ENCODE measurements at regions not wholly inside any gene's neighbourhood (a gene's known extent, or its start where the extent isn't known, plus 50 kb on each side); places are given as distances from the start of the nearest gene placed in this dataset.

DNA sequence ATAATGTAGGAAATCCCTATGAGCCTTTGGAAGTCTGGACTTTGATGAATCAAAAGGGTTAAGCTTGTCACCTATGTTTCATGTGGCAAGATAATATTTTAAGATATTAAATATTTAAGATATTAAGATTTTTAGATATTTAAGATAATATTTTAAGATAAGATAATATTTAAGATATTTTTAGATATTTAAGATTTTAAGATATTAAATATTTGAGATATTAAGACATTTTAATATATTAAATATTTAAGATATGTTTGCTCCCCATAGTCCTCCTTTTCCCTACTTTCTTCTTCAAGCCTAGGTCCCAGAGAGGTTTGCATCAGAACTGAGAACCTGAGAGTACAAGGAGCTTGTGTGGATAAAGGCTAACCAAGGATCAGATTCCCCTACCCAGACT lies 478.4 kb upstream of the IGFBP7 start:
- Histone ChIP-seq H3K9me3 (replicated peaks; ENCODE audit: control insufficient read depth, insufficient read depth, low read length) (no peaks in the 10 kb centered on the region), H3K4me1 (ENCODE audit: control insufficient read depth, insufficient read depth, low read length) (no peaks in the 10 kb centered on the region), H2AFZ (ENCODE audit: control insufficient read depth, low read depth, low read length) (no peak overlapping the region), H3K36me3 (ENCODE audit: control insufficient read depth in 2 of 2, insufficient read depth in 2 of 2, low read length in 1 of 2) (no peaks in the 10 kb centered on the region), H3K27me3 (replicated peaks in 1 of 2; ENCODE audit: control insufficient read depth in 2 of 2, insufficient read depth in 2 of 2, low read length in 1 of 2) (no peaks in the 10 kb centered on the region), H3K9ac (ENCODE audit: control insufficient read depth, insufficient read depth, low read length) (no peak overlapping the region), H3K79me2 (ENCODE audit: control insufficient read depth, insufficient read depth, low read length) (no peaks in the 10 kb centered on the region), H3K4me2 (ENCODE audit: control insufficient read depth, insufficient read depth) (no peak overlapping the region), H3K27ac (ENCODE audit: control insufficient read depth, insufficient read depth) (no peak overlapping the region), H3K4me3 (no peak overlapping the region), H4K20me1 (ENCODE audit: control insufficient read depth, insufficient read depth) (no peaks in the 10 kb centered on the region)
- ChIA-PET SMC1A (ENCODE audit: uncharacterized antibody, unreplicated experiment) (no interaction called here), CTCF (no interaction called here), POLR2A (no interaction called here), RAD21 (ENCODE audit: unreplicated experiment) (no interaction called here)
- FAIRE-seq (no peak), DNase-seq (ENCODE audit: low read depth, low spot score) (no peak), ATAC-seq (no peak)
- in situ Hi-C loops (cut with MboI) (no loop called here), intact Hi-C loops (cut with micrococcal nuclease; ENCODE audit: unreplicated experiment) (no loop called here)
- no TSS peak for BruUV-seq (replicated peaks)
- TF ChIP-seq FOXM1 (IDR thresholded peaks at IDR 0.05; ENCODE audit: low read depth, low read length), result no peak
- TF ChIP-seq, protein P1, sequence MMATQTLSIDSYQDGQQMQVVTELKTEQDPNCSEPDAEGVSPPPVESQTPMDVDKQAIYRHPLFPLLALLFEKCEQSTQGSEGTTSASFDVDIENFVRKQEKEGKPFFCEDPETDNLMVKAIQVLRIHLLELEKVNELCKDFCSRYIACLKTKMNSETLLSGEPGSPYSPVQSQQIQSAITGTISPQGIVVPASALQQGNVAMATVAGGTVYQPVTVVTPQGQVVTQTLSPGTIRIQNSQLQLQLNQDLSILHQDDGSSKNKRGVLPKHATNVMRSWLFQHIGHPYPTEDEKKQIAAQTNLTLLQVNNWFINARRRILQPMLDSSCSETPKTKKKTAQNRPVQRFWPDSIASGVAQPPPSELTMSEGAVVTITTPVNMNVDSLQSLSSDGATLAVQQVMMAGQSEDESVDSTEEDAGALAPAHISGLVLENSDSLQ (IDR thresholded peaks at IDR 0.05), result no peak
- TF ChIP-seq NRF1 (conservative IDR thresholded peaks at IDR 0.05; ENCODE audit: low read depth, low read length), result no peak
- TF ChIP-seq MYC (IDR thresholded peaks at IDR 0.05; ENCODE audit: insufficient read depth, insufficient read length, insufficient replicate concordance, low read length, severe bottlenecking), result no peak
- TF ChIP-seq KLF5 (IDR thresholded peaks at IDR 0.05; ENCODE audit: partially characterized antibody), result no peak
- TF ChIP-seq TCF3 (IDR thresholded peaks at IDR 0.05; ENCODE audit: borderline replicate concordance, insufficient read depth, low read depth, low read length), result no peak
- TF ChIP-seq RB1 (IDR thresholded peaks at IDR 0.05; ENCODE audit: borderline replicate concordance), result no peak
- TF ChIP-seq, protein P2, sequence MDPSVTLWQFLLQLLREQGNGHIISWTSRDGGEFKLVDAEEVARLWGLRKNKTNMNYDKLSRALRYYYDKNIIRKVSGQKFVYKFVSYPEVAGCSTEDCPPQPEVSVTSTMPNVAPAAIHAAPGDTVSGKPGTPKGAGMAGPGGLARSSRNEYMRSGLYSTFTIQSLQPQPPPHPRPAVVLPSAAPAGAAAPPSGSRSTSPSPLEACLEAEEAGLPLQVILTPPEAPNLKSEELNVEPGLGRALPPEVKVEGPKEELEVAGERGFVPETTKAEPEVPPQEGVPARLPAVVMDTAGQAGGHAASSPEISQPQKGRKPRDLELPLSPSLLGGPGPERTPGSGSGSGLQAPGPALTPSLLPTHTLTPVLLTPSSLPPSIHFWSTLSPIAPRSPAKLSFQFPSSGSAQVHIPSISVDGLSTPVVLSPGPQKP (IDR thresholded peaks at IDR 0.05; ENCODE audit: low read depth, low read length), result no peak
- TF ChIP-seq CREM (IDR thresholded peaks at IDR 0.05; ENCODE audit: low read depth), result no peak

All from GM12878 (cell line).